ENCODE measurements at regions not wholly inside any gene's neighbourhood (a gene's known extent, or its start where the extent isn't known, plus 50 kb on each side); places are given as distances from the start of the nearest gene placed in this dataset.
"Not testable (repeated sequence)": the region's sequence is repeated elsewhere in the genome, so short reads cannot be mapped to it uniquely, and the experiment has no call there.

GRCh38 chr7:149554821-149555220 is 57.2 kb upstream of the ZNF746 start:
- TF ChIP-seq CTCF (IDR thresholded peaks at IDR 0.05); EZH2 (IDR thresholded peaks at IDR 0.05; ENCODE audit: borderline replicate concordance, insufficient read depth, low read depth, low read length, poor library complexity, severe bottlenecking): not testable (repeated sequence)
